Hematopoietic multipotent progenitor cell treated with erythropoietin and hydrocortisone succinate and interleukin-3 and kit ligand, for 15 days (in vitro differentiated cells): ENCODE measurements at regions not wholly inside any gene's neighbourhood (a gene's known extent, or its start where the extent isn't known, plus 50 kb on each side); places are given as distances from the start of the nearest gene placed in this dataset.

Experiments used
- DNase-seq: peaks from one replicate; pipeline ENCODE4 v3.0.0-alpha.2; 2015; ENCODE audit warnings: low spot score

- no peak for DNase-seq
These were observed 621.8 kb downstream of the CDH26 start for GRCh38 chr20:60579941-60580515.

GRCh38 chr20:60581606-60582115 lies 623.4 kb downstream of the CDH26 start:
- DNase-seq: no peak

GRCh38 chr20:60583741-60584140 lies 625.5 kb downstream of the CDH26 start:
- no peak for DNase-seq

- no peak for DNase-seq
These were observed 626.0 kb downstream of the CDH26 start for GRCh38 chr20:60584221-60584620.

GRCh38 chr20:60585651-60586050 lies 627.4 kb downstream of the CDH26 start:
- no peak for DNase-seq

GRCh38 chr20:60586269-60587050 lies 628.2 kb downstream of the CDH26 start:
- DNase-seq: no peak

- DNase-seq: no peak
These were observed 629.8 kb downstream of the CDH26 start for GRCh38 chr20:60587986-60588385.

- no peak for DNase-seq
These were observed 631.4 kb downstream of the CDH26 start for GRCh38 chr20:60589623-60590022.

GRCh38 chr20:60591172-60591799 lies 633.1 kb downstream of the CDH26 start:
- no peak for DNase-seq

- DNase-seq: no peak
These were observed 640.3 kb downstream of the CDH26 start for GRCh38 chr20:60598528-60598927.

GRCh38 chr20:60599381-60599780 lies 641.2 kb downstream of the CDH26 start:
- no peak for DNase-seq

- DNase-seq: no peak
These were observed 641.8 kb downstream of the CDH26 start for GRCh38 chr20:60600036-60600435.

GRCh38 chr20:60624066-60624465 lies 628.0 kb upstream of the CDH4 start:
- DNase-seq: no peak

GRCh38 chr20:60627751-60628565 lies 624.1 kb upstream of the CDH4 start:
- DNase-seq: no peak

GRCh38 chr20:60628749-60629148 lies 623.3 kb upstream of the CDH4 start:
- DNase-seq: no peak

- DNase-seq: no peak
These were observed 622.9 kb upstream of the CDH4 start for GRCh38 chr20:60629206-60629605.

GRCh38 chr20:60630609-60631008 lies 621.5 kb upstream of the CDH4 start:
- DNase-seq: no peak

GRCh38 chr20:60631585-60632287 lies 620.3 kb upstream of the CDH4 start:
- DNase-seq: no peak

- DNase-seq: no peak
These were observed 619.4 kb upstream of the CDH4 start for GRCh38 chr20:60632391-60633262.

GRCh38 chr20:60634491-60635172 lies 617.4 kb upstream of the CDH4 start:
- no peak for DNase-seq
